ENCODE measurements at regions not wholly inside any gene's neighbourhood (a gene's known extent, or its start where the extent isn't known, plus 50 kb on each side); places are given as distances from the start of the nearest gene placed in this dataset.

GRCh38 chr11:110903830-110904229, 191.6 kb upstream of the ARHGAP20 start:
- Mint-ChIP-seq H3K4me3 (no peak overlapping the region), H3K36me3 (ENCODE audit: insufficient read depth in 2 of 2) (peaks cover 0 to 3% of the 10 kb centered on the region in 2 donors), H3K27ac (no peak overlapping the region), H3K9me3 (peaks cover 2 to 6% of the 10 kb centered on the region in 2 donors), H3K27me3 (ENCODE audit: low read depth) (peaks cover 7% of the 10 kb centered on the region), H3K4me1 (ENCODE audit: low read depth) (peaks cover 19% of the 10 kb centered on the region)
- DNase-seq: no peak
- ATAC-seq (replicated peaks in 1 of 2): no peak

GRCh38 chr11:110903378-110903777, 191.1 kb upstream of the ARHGAP20 start:
- no peak overlapping the region for H3K4me3 Mint-ChIP-seq
- H3K27ac Mint-ChIP-seq: no peak overlapping the region
- peaks cover 2 to 6% of the 10 kb centered on the region in 2 donors for H3K9me3 Mint-ChIP-seq
- peaks cover 14% of the 10 kb centered on the region for H3K4me1 Mint-ChIP-seq (ENCODE audit: low read depth)
- H3K36me3 Mint-ChIP-seq (ENCODE audit: insufficient read depth in 2 of 2): peaks cover 0 to 3% of the 10 kb centered on the region in 2 donors
- H3K27me3 Mint-ChIP-seq (ENCODE audit: low read depth): peaks cover 7% of the 10 kb centered on the region
- DNase-seq: no peak
- no peak for ATAC-seq (replicated peaks in 1 of 2)

GRCh38 chr11:110901441-110901840, 189.2 kb upstream of the ARHGAP20 start:
- Mint-ChIP-seq H3K9me3 (peaks cover 2% of the 10 kb centered on the region in 2 donors), H3K36me3 (ENCODE audit: insufficient read depth in 2 of 2) (no peaks in the 10 kb centered on the region)

GRCh38 chr11:110900426-110900825, 188.2 kb upstream of the ARHGAP20 start:
- no peak overlapping the region for H3K27ac Mint-ChIP-seq
- no peak overlapping the region for H3K4me3 Mint-ChIP-seq
- peaks cover 7% of the 10 kb centered on the region for H3K27me3 Mint-ChIP-seq (ENCODE audit: low read depth)
- DNase-seq: no peak
- no peak for ATAC-seq (replicated peaks in 1 of 2)
- H3K4me1 Mint-ChIP-seq (ENCODE audit: low read depth): no peaks in the 10 kb centered on the region
- H3K9me3 Mint-ChIP-seq: no peaks in the 10 kb centered on the region
- H3K36me3 Mint-ChIP-seq (ENCODE audit: insufficient read depth in 2 of 2): no peaks in the 10 kb centered on the region

More at GRCh38 chr11:110901441-110901840, 189.2 kb upstream of the ARHGAP20 start:
- Mint-ChIP-seq H3K4me3 (no peak overlapping the region), H3K27ac (no peak overlapping the region), H3K27me3 (ENCODE audit: low read depth) (peaks cover 7% of the 10 kb centered on the region), H3K4me1 (ENCODE audit: low read depth) (no peaks in the 10 kb centered on the region)
- ATAC-seq (replicated peaks in 1 of 2) (no peak), DNase-seq (no peak)

GRCh38 chr11:110897035-110897434, 184.8 kb upstream of the ARHGAP20 start:
- H3K27me3 Mint-ChIP-seq (ENCODE audit: low read depth): peaks cover 7% of the 10 kb centered on the region
- ATAC-seq (replicated peaks in 1 of 2) (no peak), DNase-seq (no peak)
- no peak overlapping the region for H3K4me3 Mint-ChIP-seq
- peaks cover 0 to 2% of the 10 kb centered on the region in 2 donors for H3K9me3 Mint-ChIP-seq
- no peak overlapping the region for H3K27ac Mint-ChIP-seq
- H3K36me3 Mint-ChIP-seq (ENCODE audit: insufficient read depth in 2 of 2): no peaks in the 10 kb centered on the region
- no peaks in the 10 kb centered on the region for H3K4me1 Mint-ChIP-seq (ENCODE audit: low read depth)

- H3K9me3 Mint-ChIP-seq: peaks cover 0 to 2% of the 10 kb centered on the region in 2 donors
Measured at GRCh38 chr11:110896358-110896757, 184.1 kb upstream of the ARHGAP20 start.

GRCh38 chr11:110894224-110894623, 182.0 kb upstream of the ARHGAP20 start:
- no peaks in the 10 kb centered on the region for H3K4me1 Mint-ChIP-seq (ENCODE audit: low read depth)
- H3K27me3 Mint-ChIP-seq (ENCODE audit: low read depth): peaks cover under 1% of the 10 kb centered on the region
- H3K36me3 Mint-ChIP-seq (ENCODE audit: insufficient read depth in 2 of 2): no peaks in the 10 kb centered on the region
- DNase-seq: no peak
- H3K9me3 Mint-ChIP-seq: peaks cover 0 to 2% of the 10 kb centered on the region in 2 donors
- ATAC-seq (replicated peaks in 1 of 2): no peak
- H3K27ac Mint-ChIP-seq: no peak overlapping the region
- H3K4me3 Mint-ChIP-seq: no peak overlapping the region

More at GRCh38 chr11:110896358-110896757, 184.1 kb upstream of the ARHGAP20 start:
- DNase-seq (no peak), ATAC-seq (replicated peaks in 1 of 2) (no peak)
- H3K4me3 Mint-ChIP-seq: no peak overlapping the region
- no peaks in the 10 kb centered on the region for H3K4me1 Mint-ChIP-seq (ENCODE audit: low read depth)
- peaks cover 7% of the 10 kb centered on the region for H3K27me3 Mint-ChIP-seq (ENCODE audit: low read depth)
- H3K27ac Mint-ChIP-seq: no peak overlapping the region
- no peaks in the 10 kb centered on the region for H3K36me3 Mint-ChIP-seq (ENCODE audit: insufficient read depth in 2 of 2)

- Mint-ChIP-seq H3K9me3 (peaks cover 0 to 2% of the 10 kb centered on the region in 2 donors), H3K4me3 (no peak overlapping the region), H3K4me1 (ENCODE audit: low read depth) (no peaks in the 10 kb centered on the region), H3K36me3 (ENCODE audit: insufficient read depth in 2 of 2) (no peaks in the 10 kb centered on the region), H3K27ac (no peak overlapping the region), H3K27me3 (ENCODE audit: low read depth) (no peaks in the 10 kb centered on the region)
- DNase-seq: no peak
- no peak for ATAC-seq (replicated peaks in 1 of 2)
Measured at GRCh38 chr11:110892741-110893285, 180.6 kb upstream of the ARHGAP20 start.

- Mint-ChIP-seq H3K4me1 (ENCODE audit: low read depth) (peaks cover 2% of the 10 kb centered on the region), H3K36me3 (ENCODE audit: insufficient read depth in 2 of 2) (no peaks in the 10 kb centered on the region), H3K27me3 (ENCODE audit: low read depth) (no peaks in the 10 kb centered on the region), H3K4me3 (no peak overlapping the region), H3K9me3 (peaks cover 0 to 2% of the 10 kb centered on the region in 2 donors), H3K27ac (no peak overlapping the region)
- no peak for DNase-seq
- ATAC-seq (replicated peaks in 1 of 2): no peak
Measured at GRCh38 chr11:110891411-110891810, 179.2 kb upstream of the ARHGAP20 start.

GRCh38 chr11:110890995-110891394, 178.8 kb upstream of the ARHGAP20 start:
- no peaks in the 10 kb centered on the region for H3K36me3 Mint-ChIP-seq (ENCODE audit: insufficient read depth in 2 of 2)
- no peak overlapping the region for H3K27ac Mint-ChIP-seq
- no peak overlapping the region for H3K4me3 Mint-ChIP-seq
- no peak for DNase-seq
- no peaks in the 10 kb centered on the region for H3K27me3 Mint-ChIP-seq (ENCODE audit: low read depth)
- H3K9me3 Mint-ChIP-seq: peaks cover 0 to 2% of the 10 kb centered on the region in 2 donors
- H3K4me1 Mint-ChIP-seq (ENCODE audit: low read depth): peaks cover 7% of the 10 kb centered on the region
- ATAC-seq (replicated peaks in 1 of 2): no peak

GRCh38 chr11:110886288-110886970, 174.2 kb upstream of the ARHGAP20 start:
- Mint-ChIP-seq H3K9me3 (no peaks in the 10 kb centered on the region), H3K36me3 (ENCODE audit: insufficient read depth in 2 of 2) (no peaks in the 10 kb centered on the region), H3K4me3 (no peak overlapping the region), H3K4me1 (ENCODE audit: low read depth) (peaks cover 7% of the 10 kb centered on the region), H3K27me3 (ENCODE audit: low read depth) (peaks cover 7% of the 10 kb centered on the region), H3K27ac (no peak overlapping the region)
- DNase-seq (no peak), ATAC-seq (replicated peaks in 1 of 2) (no peak)

- Mint-ChIP-seq H3K4me1 (ENCODE audit: low read depth) (peaks cover 7% of the 10 kb centered on the region), H3K27ac (no peak overlapping the region), H3K9me3 (no peaks in the 10 kb centered on the region), H3K27me3 (ENCODE audit: low read depth) (peaks cover 7% of the 10 kb centered on the region), H3K4me3 (no peak overlapping the region), H3K36me3 (ENCODE audit: insufficient read depth in 2 of 2) (no peaks in the 10 kb centered on the region)
- no peak for ATAC-seq (replicated peaks in 1 of 2)
- DNase-seq: no peak
Measured at GRCh38 chr11:110883256-110883655, 171.0 kb upstream of the ARHGAP20 start.

- no peak for DNase-seq
- H3K4me3 Mint-ChIP-seq: no peak overlapping the region
- no peaks in the 10 kb centered on the region for H3K4me1 Mint-ChIP-seq (ENCODE audit: low read depth)
- H3K36me3 Mint-ChIP-seq (ENCODE audit: insufficient read depth in 2 of 2): no peaks in the 10 kb centered on the region
- H3K27ac Mint-ChIP-seq: no peak overlapping the region
- ATAC-seq (replicated peaks in 1 of 2): no peak
- H3K9me3 Mint-ChIP-seq: no peaks in the 10 kb centered on the region
- no peaks in the 10 kb centered on the region for H3K27me3 Mint-ChIP-seq (ENCODE audit: low read depth)
Measured at GRCh38 chr11:110878513-110878912, 166.3 kb upstream of the ARHGAP20 start.
